ENCODE measurements at regions not wholly inside any gene's neighbourhood (a gene's known extent, or its start where the extent isn't known, plus 50 kb on each side); places are given as distances from the start of the nearest gene placed in this dataset.

GRCh38 chr6:141843178-141843834 lies 289.4 kb upstream of the GJE1 start:
- TF ChIP-seq MAX (IDR thresholded peaks at IDR 0.05; ENCODE audit: low read depth, low read length) (no peak), MYC (IDR thresholded peaks at IDR 0.05; ENCODE audit: low read depth, low read length) (no peak), POLR2A (IDR thresholded peaks at IDR 0.05; ENCODE audit: extremely low read depth, insufficient read length) (no peak), CTCF (IDR thresholded peaks at IDR 0.05; ENCODE audit: low read depth, low read length) (no peak)
